Endothelial cell (in vitro differentiated cells): ENCODE measurements at regions not wholly inside any gene's neighbourhood (a gene's known extent, or its start where the extent isn't known, plus 50 kb on each side); places are given as distances from the start of the nearest gene placed in this dataset.

Source experiments
- DNase-seq: peaks from one replicate; pipeline ENCODE4 v3.0.0; 2021; ENCODE audit warnings: low spot score
- H3K27ac Mint-ChIP-seq: one replicate; pipeline ENCODE4 v1.8.0; 2021; ENCODE audit warnings: mixed read lengths, inconsistent platforms; ENCODE audit not compliant: unreplicated experiment
- H3K27me3 Mint-ChIP-seq: one replicate; pipeline ENCODE4 v1.8.0; 2021; ENCODE audit warnings: mild to moderate bottlenecking, moderate library complexity, mixed read lengths, inconsistent platforms; ENCODE audit not compliant: unreplicated experiment
- H3K36me3 Mint-ChIP-seq: one replicate; pipeline ENCODE4 v1.8.0; 2021; ENCODE audit warnings: mild to moderate bottlenecking, low read depth, mixed read lengths, inconsistent platforms; ENCODE audit not compliant: unreplicated experiment
- H3K4me1 Mint-ChIP-seq: one replicate; pipeline ENCODE4 v1.8.0; 2021; ENCODE audit warnings: mild to moderate bottlenecking, mixed read lengths, inconsistent platforms; ENCODE audit not compliant: unreplicated experiment
- H3K4me3 Mint-ChIP-seq: one replicate; pipeline ENCODE4 v1.8.0; 2021; ENCODE audit warnings: mild to moderate bottlenecking, mixed read lengths, inconsistent platforms; ENCODE audit not compliant: unreplicated experiment
- H3K9me3 Mint-ChIP-seq: one replicate; pipeline ENCODE4 v1.8.0; 2021; ENCODE audit warnings: mixed read lengths, inconsistent platforms; ENCODE audit not compliant: unreplicated experiment
- CTCF ChIP-seq: fragments of 200-600 bp; sonication (generic); IDR thresholded peaks from one replicate; pipeline ENCODE4 v1.5.0; 2021; ENCODE audit warnings: antibody characterized with exemption; ENCODE audit not compliant: unreplicated experiment

GRCh38 chrX:28278726-28279125 lies 297.5 kb upstream of the DCAF8L1 start:
- Mint-ChIP-seq H3K4me3 (no peak overlapping the region), H3K9me3 (no peaks in the 10 kb centered on the region), H3K27me3 (no peaks in the 10 kb centered on the region), H3K27ac (no peak overlapping the region), H3K4me1 (no peaks in the 10 kb centered on the region), H3K36me3 (no peaks in the 10 kb centered on the region)
- TF ChIP-seq CTCF, result no peak
- DNase-seq, result no peak

- no peaks in the 10 kb centered on the region for H3K36me3 Mint-ChIP-seq
- no peak overlapping the region for H3K4me3 Mint-ChIP-seq
- no peaks in the 10 kb centered on the region for H3K9me3 Mint-ChIP-seq
- TF ChIP-seq CTCF, result no peak
- H3K27me3 Mint-ChIP-seq, result no peaks in the 10 kb centered on the region
- H3K27ac Mint-ChIP-seq, result peak overlapping the region; percentile 54
- H3K4me1 Mint-ChIP-seq, result no peaks in the 10 kb centered on the region
- no peak for DNase-seq
Observed at GRCh38 chrX:28278251-28278650, 297.0 kb upstream of the DCAF8L1 start.

GRCh38 chrX:28273736-28274135 lies 292.5 kb upstream of the DCAF8L1 start:
- Mint-ChIP-seq H3K9me3 (no peaks in the 10 kb centered on the region), H3K4me1 (no peaks in the 10 kb centered on the region), H3K27me3 (peaks cover 3% of the 10 kb centered on the region), H3K36me3 (no peaks in the 10 kb centered on the region), H3K27ac (no peak overlapping the region), H3K4me3 (no peak overlapping the region)
- no peak for DNase-seq
- no peak for TF ChIP-seq CTCF

- H3K4me3 Mint-ChIP-seq, result no peak overlapping the region
- no peak overlapping the region for H3K27ac Mint-ChIP-seq
- no peaks in the 10 kb centered on the region for H3K4me1 Mint-ChIP-seq
- TF ChIP-seq CTCF, result no peak
- no peak for DNase-seq
- H3K9me3 Mint-ChIP-seq, result no peaks in the 10 kb centered on the region
- H3K27me3 Mint-ChIP-seq, result no peaks in the 10 kb centered on the region
- no peaks in the 10 kb centered on the region for H3K36me3 Mint-ChIP-seq
Observed at GRCh38 chrX:28246675-28247074, 265.4 kb upstream of the DCAF8L1 start.

GRCh38 chrX:28229217-28229616 lies 248.0 kb upstream of the DCAF8L1 start:
- H3K27ac Mint-ChIP-seq, result no peak overlapping the region
- no peak overlapping the region for H3K4me3 Mint-ChIP-seq
- H3K4me1 Mint-ChIP-seq, result no peaks in the 10 kb centered on the region
- TF ChIP-seq CTCF, result no peak
- no peaks in the 10 kb centered on the region for H3K9me3 Mint-ChIP-seq
- DNase-seq, result no peak
- H3K36me3 Mint-ChIP-seq, result no peaks in the 10 kb centered on the region
- H3K27me3 Mint-ChIP-seq, result no peaks in the 10 kb centered on the region
